Posterior vena cava (tissue), 2 donors: ENCODE measurements at regions not wholly inside any gene's neighbourhood (a gene's known extent, or its start where the extent isn't known, plus 50 kb on each side); places are given as distances from the start of the nearest gene placed in this dataset.
"Not testable (repeated sequence)": the region's sequence is repeated elsewhere in the genome, so short reads cannot be mapped to it uniquely, and the experiment has no call there.

Source experiments
- DNase-seq: peaks from one replicate; pipeline ENCODE4 v3.0.0-alpha.2; 2020; ENCODE audit warnings: low spot score
- intact Hi-C, 2 donors: fragments of 100-400 bp; cut with DNase I; formaldehyde crosslinking; loops; one replicate each; pipeline versions ENCODE4 v1.14.1 to v1.14.2; 2022 to 2023
- donor health status: DM: yes; HTN: yes; CAD: no.
- donor health status: DM: yes; HTN: yes; CAD: no.

- DNase-seq, result no peak
- intact Hi-C loops, result no loop called here
These were observed 663.2 kb downstream of the UQCRFS1 start for GRCh38 chr19:28549680-28550277.

GRCh38 chr19:28546148-28546685 is 666.7 kb downstream of the UQCRFS1 start:
- intact Hi-C loops, result no loop called here

GRCh38 chr19:28545397-28545796 is 667.6 kb downstream of the UQCRFS1 start:
- intact Hi-C loops, DNase-seq: not testable (repeated sequence)

More at GRCh38 chr19:28546148-28546685, 666.7 kb downstream of the UQCRFS1 start:
- no peak for DNase-seq

- DNase-seq, result no peak
- intact Hi-C loops, result no loop called here
These were observed 668.3 kb downstream of the UQCRFS1 start for GRCh38 chr19:28544451-28545261.

GRCh38 chr19:28543244-28543776 is 669.6 kb downstream of the UQCRFS1 start:
- intact Hi-C loops, result no loop called here
- DNase-seq, result no peak

GRCh38 chr19:28542394-28543243 is 670.3 kb downstream of the UQCRFS1 start:
- intact Hi-C loops, result no loop called here
- DNase-seq, result no peak

- DNase-seq, result no peak
- intact Hi-C loops, result no loop called here
These were observed 671.2 kb downstream of the UQCRFS1 start for GRCh38 chr19:28541602-28542393.

GRCh38 chr19:28541029-28541428 is 671.9 kb downstream of the UQCRFS1 start:
- no peak for DNase-seq

GRCh38 chr19:28540385-28540784 is 672.6 kb downstream of the UQCRFS1 start:
- intact Hi-C loops, DNase-seq: not testable (repeated sequence)

More at GRCh38 chr19:28541029-28541428, 671.9 kb downstream of the UQCRFS1 start:
- intact Hi-C loops, result no loop called here

- DNase-seq, result no peak
- intact Hi-C loops, result no loop called here
These were observed 673.2 kb downstream of the UQCRFS1 start for GRCh38 chr19:28539759-28540158.

- intact Hi-C loops, DNase-seq: not testable (repeated sequence)
These were observed 674.4 kb downstream of the UQCRFS1 start for GRCh38 chr19:28538579-28538978.

GRCh38 chr19:28537896-28538295 is 675.1 kb downstream of the UQCRFS1 start:
- intact Hi-C loops, result no loop called here
- no peak for DNase-seq

- DNase-seq, result no peak
- intact Hi-C loops, result no loop called here
These were observed 675.9 kb downstream of the UQCRFS1 start for GRCh38 chr19:28537079-28537478.

- intact Hi-C loops, result no loop called here
- DNase-seq, result no peak
These were observed 677.6 kb downstream of the UQCRFS1 start for GRCh38 chr19:28535352-28535775.

GRCh38 chr19:28534766-28535351 is 678.1 kb downstream of the UQCRFS1 start:
- DNase-seq, result no peak
- intact Hi-C loops, result no loop called here

GRCh38 chr19:28532765-28533341 is 680.1 kb downstream of the UQCRFS1 start:
- DNase-seq, result no peak
- intact Hi-C loops, result no loop called here

GRCh38 chr19:28531979-28532378 is 681.0 kb downstream of the UQCRFS1 start:
- no peak for DNase-seq
- intact Hi-C loops, result no loop called here
